22Rv1 (cell line): ENCODE measurements at regions not wholly inside any gene's neighbourhood (a gene's known extent, or its start where the extent isn't known, plus 50 kb on each side); places are given as distances from the start of the nearest gene placed in this dataset.
A peak's percentile ranks its signal among the peaks of the same experiment; 100 is the strongest.
"Not testable (repeated sequence)": the region's sequence is repeated elsewhere in the genome, so short reads cannot be mapped to it uniquely, and the experiment has no call there.

Experiments used
- H3K27ac ChIP-seq: fragments of 450-650 bp; 2 replicates; pipeline ENCODE4 v1.5.1; 2017
- ZFX ChIP-seq: fragments of 450-650 bp; IDR thresholded peaks from 2 replicates; pipeline ENCODE4 v1.6.1; 2017; ENCODE audit warnings: antibody characterized with exemption, borderline replicate concordance
- TF ChIP-seq, protein P1 (sequence below): fragments of 450-650 bp; IDR thresholded peaks from 2 replicates; pipeline ENCODE4 v1.5.1; 2017; ENCODE audit warnings: mild to moderate bottlenecking

DNA sequence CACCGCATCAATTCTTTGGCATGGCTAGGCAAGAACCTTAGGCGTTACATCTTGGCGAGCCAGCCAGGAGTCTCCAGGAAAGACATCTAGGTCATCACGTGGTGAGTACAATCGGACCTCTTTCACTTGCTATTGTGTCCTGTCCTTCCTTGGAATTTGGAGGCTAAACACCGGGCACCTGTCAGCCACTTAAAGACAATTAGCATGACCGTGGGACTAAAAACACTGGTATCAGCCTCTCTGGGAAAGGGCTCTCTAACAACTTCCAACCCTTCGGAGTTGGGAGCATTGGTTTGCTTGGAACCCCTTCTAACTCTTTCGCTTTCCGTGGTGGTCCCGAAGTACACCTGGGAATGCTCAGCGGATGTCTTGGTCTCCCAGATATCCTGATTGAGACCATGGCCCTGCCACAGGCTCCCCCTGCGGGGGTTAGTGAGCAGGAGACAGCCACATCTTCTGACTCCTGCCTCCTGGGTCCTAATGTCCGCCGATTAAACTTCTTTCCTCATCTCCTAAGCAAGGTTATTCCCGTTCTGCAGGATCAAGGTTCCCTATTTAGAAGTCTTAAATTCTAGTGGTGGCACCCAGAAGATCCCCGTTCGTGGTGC is 971.7 kb downstream of the FSCB start:
- TF ChIP-seq ZFX, result no peak
- TF ChIP-seq, protein P1, sequence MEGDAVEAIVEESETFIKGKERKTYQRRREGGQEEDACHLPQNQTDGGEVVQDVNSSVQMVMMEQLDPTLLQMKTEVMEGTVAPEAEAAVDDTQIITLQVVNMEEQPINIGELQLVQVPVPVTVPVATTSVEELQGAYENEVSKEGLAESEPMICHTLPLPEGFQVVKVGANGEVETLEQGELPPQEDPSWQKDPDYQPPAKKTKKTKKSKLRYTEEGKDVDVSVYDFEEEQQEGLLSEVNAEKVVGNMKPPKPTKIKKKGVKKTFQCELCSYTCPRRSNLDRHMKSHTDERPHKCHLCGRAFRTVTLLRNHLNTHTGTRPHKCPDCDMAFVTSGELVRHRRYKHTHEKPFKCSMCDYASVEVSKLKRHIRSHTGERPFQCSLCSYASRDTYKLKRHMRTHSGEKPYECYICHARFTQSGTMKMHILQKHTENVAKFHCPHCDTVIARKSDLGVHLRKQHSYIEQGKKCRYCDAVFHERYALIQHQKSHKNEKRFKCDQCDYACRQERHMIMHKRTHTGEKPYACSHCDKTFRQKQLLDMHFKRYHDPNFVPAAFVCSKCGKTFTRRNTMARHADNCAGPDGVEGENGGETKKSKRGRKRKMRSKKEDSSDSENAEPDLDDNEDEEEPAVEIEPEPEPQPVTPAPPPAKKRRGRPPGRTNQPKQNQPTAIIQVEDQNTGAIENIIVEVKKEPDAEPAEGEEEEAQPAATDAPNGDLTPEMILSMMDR, result no peak
- H3K27ac ChIP-seq, result no peak overlapping the region

GRCh38 chr14:43532825-43533416 is 974.2 kb downstream of the FSCB start:
- no peak for TF ChIP-seq ZFX
- TF ChIP-seq, protein P1, result no peak
- no peak overlapping the region for H3K27ac ChIP-seq

- no peak for TF ChIP-seq ZFX
- TF ChIP-seq, protein P1, result no peak
- no peak overlapping the region for H3K27ac ChIP-seq
Measured at GRCh38 chr14:43528321-43528720, 978.8 kb downstream of the FSCB start.

GRCh38 chr14:43525658-43526057 is 981.4 kb downstream of the FSCB start:
- TF ChIP-seq, protein P1, result no peak
- TF ChIP-seq ZFX, result no peak
- no peak overlapping the region for H3K27ac ChIP-seq

GRCh38 chr14:43522901-43523300 is 984.2 kb downstream of the FSCB start:
- no peak for TF ChIP-seq ZFX
- TF ChIP-seq, protein P1, result no peak
- H3K27ac ChIP-seq, result no peak overlapping the region

GRCh38 chr14:43522191-43522590 is 984.9 kb downstream of the FSCB start:
- H3K27ac ChIP-seq, result no peak overlapping the region
- TF ChIP-seq, protein P1, result no peak
- TF ChIP-seq ZFX, result no peak

- H3K27ac ChIP-seq, result no peak overlapping the region
Measured at GRCh38 chr14:43503508-43503907, 1003.6 kb downstream of the FSCB start.

GRCh38 chr14:43492359-43492758 is 1014.7 kb downstream of the FSCB start:
- not testable (repeated sequence) for H3K27ac ChIP-seq

More at GRCh38 chr14:43503508-43503907, 1003.6 kb downstream of the FSCB start:
- no peak for TF ChIP-seq ZFX
- TF ChIP-seq, protein P1, result peak; percentile 66
